Mesenchymal stem cell (in vitro differentiated cells and primary cell): ENCODE measurements at regions not wholly inside any gene's neighbourhood (a gene's known extent, or its start where the extent isn't known, plus 50 kb on each side); places are given as distances from the start of the nearest gene placed in this dataset.

Experiments used
- DNase-seq: peaks from one replicate; pipeline ENCODE4 v3.0.0-alpha.2; 2013
- H2AFZ ChIP-seq: one replicate; pipeline ENCODE4 v1.6.1; 2013; ENCODE audit warnings: low read depth, mild to moderate bottlenecking, control low read depth, inconsistent platforms, low read length, moderate library complexity
- H2AK5ac ChIP-seq: 2 replicates; pipeline ENCODE4 v1.6.1; 2013; ENCODE audit warnings: low read length, moderate library complexity, mild to moderate bottlenecking, inconsistent platforms; ENCODE audit not compliant: severe bottlenecking
- H2BK120ac ChIP-seq: one replicate; pipeline ENCODE4 v1.6.1; 2013; ENCODE audit warnings: low read depth, mild to moderate bottlenecking, inconsistent platforms, low read length, moderate library complexity
- H2BK12ac ChIP-seq, 2 experiments: one replicate each; pipeline ENCODE4 v1.6.1; 2013; ENCODE audit warnings: inconsistent platforms in 2 of 2, low read length in 2 of 2, mild to moderate bottlenecking in 2 of 2, moderate library complexity in 2 of 2, control low read depth in 1 of 2
- H2BK15ac ChIP-seq: one replicate; pipeline ENCODE4 v1.6.1; 2013; ENCODE audit warnings: mild to moderate bottlenecking, low read depth, inconsistent platforms; ENCODE audit not compliant: poor library complexity, severe bottlenecking
- H2BK5ac ChIP-seq: 2 replicates; pipeline ENCODE4 v1.6.1; 2013; ENCODE audit warnings: low read depth, mild to moderate bottlenecking, low read length, control low read depth, inconsistent platforms; ENCODE audit not compliant: poor library complexity, severe bottlenecking
- H3K14ac ChIP-seq, 2 experiments: one replicate each; pipeline ENCODE4 v1.6.1; 2013; ENCODE audit warnings: inconsistent platforms in 2 of 2, low read length in 2 of 2, control low read depth in 1 of 2, mild to moderate bottlenecking in 1 of 2, moderate library complexity in 1 of 2
- H3K18ac ChIP-seq, 2 experiments: one replicate each; pipeline ENCODE4 v1.6.1; 2013; ENCODE audit warnings: inconsistent platforms in 2 of 2, low read length in 2 of 2, control low read depth in 1 of 2, low read depth in 1 of 2, mild to moderate bottlenecking in 1 of 2
- H3K23ac ChIP-seq, 2 experiments: one replicate each; pipeline ENCODE4 v1.6.1; 2013; ENCODE audit warnings: inconsistent platforms in 2 of 2, low read length in 2 of 2, mild to moderate bottlenecking in 2 of 2, moderate library complexity in 2 of 2, control low read depth in 1 of 2
- H3K27ac ChIP-seq: 2 replicates; pipeline ENCODE4 v1.5.1; 2013; ENCODE audit warnings: mild to moderate bottlenecking, moderate library complexity, low read length, control low read depth, inconsistent platforms; ENCODE audit not compliant: poor library complexity, severe bottlenecking
- H3K27me3 ChIP-seq, 2 experiments: 2 replicates each; pipeline versions ENCODE4 v1.6.1 to v1.7.0; 2013; ENCODE audit warnings: low read length in 2 of 2, mild to moderate bottlenecking in 2 of 2, moderate library complexity in 2 of 2, control low read depth in 1 of 2, inconsistent platforms in 1 of 2; ENCODE audit not compliant: control insufficient read depth in 1 of 2, insufficient read depth in 1 of 2
- H3K36me3 ChIP-seq, 2 experiments: 2 replicates each; pipeline versions ENCODE4 v1.6.1 to v1.7.0; 2013; ENCODE audit warnings: low read length in 2 of 2, control low read depth in 1 of 2, inconsistent platforms in 1 of 2, low read depth in 1 of 2, mild to moderate bottlenecking in 1 of 2; ENCODE audit not compliant: insufficient read depth in 2 of 2, control insufficient read depth in 1 of 2
- H3K4ac ChIP-seq, 2 experiments: one replicate each; pipeline ENCODE4 v1.6.1; 2013; ENCODE audit warnings: inconsistent platforms in 2 of 2, low read length in 2 of 2, mild to moderate bottlenecking in 2 of 2, moderate library complexity in 2 of 2, control low read depth in 1 of 2, low read depth in 1 of 2
- H3K4me1 ChIP-seq: 2 replicates; pipeline ENCODE4 v1.6.1; 2013; ENCODE audit warnings: low read depth, low read length, control low read depth; ENCODE audit not compliant: control insufficient read depth, insufficient read depth
- H3K4me2 ChIP-seq: 2 replicates; pipeline ENCODE4 v1.6.1; 2013; ENCODE audit warnings: low read length, mild to moderate bottlenecking, inconsistent platforms; ENCODE audit not compliant: poor library complexity, severe bottlenecking
- H3K4me3 ChIP-seq, 2 experiments: 2 replicates each; pipeline versions ENCODE4 v1.5.1 to v1.7.0; 2013; ENCODE audit warnings: low read length in 2 of 2, mild to moderate bottlenecking in 2 of 2, control low read depth in 1 of 2, low read depth in 1 of 2; ENCODE audit not compliant: insufficient read depth in 1 of 2
- H3K79me1 ChIP-seq: replicated peaks from 2 replicates; pipeline ENCODE4 v1.6.1; 2013; ENCODE audit warnings: mild to moderate bottlenecking, control low read depth, low read length, inconsistent platforms; ENCODE audit not compliant: poor library complexity, severe bottlenecking
- H3K9ac ChIP-seq: 2 replicates; pipeline ENCODE4 v1.7.0; 2013; ENCODE audit warnings: mild to moderate bottlenecking, low read length, moderate library complexity
- H3K9me3 ChIP-seq: 2 replicates; pipeline ENCODE4 v1.7.0; 2013; ENCODE audit warnings: mild to moderate bottlenecking, low read length; ENCODE audit not compliant: control insufficient read depth
- H4K8ac ChIP-seq: one replicate; pipeline ENCODE4 v1.6.1; 2013; ENCODE audit warnings: inconsistent platforms, mild to moderate bottlenecking, low read length, moderate library complexity
- H4K91ac ChIP-seq: one replicate; pipeline ENCODE4 v1.6.1; 2013; ENCODE audit warnings: mild to moderate bottlenecking, low read length, inconsistent platforms
- WGBS: methylation state at CpG from one replicate; pipeline ENCODE4 v1.1.7; 2013; ENCODE audit warnings: mixed read lengths; 5-methylcytosine and 5-hydroxymethylcytosine counted together

- Histone ChIP-seq H3K4ac (no peak overlapping the region), H4K8ac (no peak overlapping the region)
Measured at GRCh38 chr16:59849716-59850115, 1115.6 kb upstream of the GOT2 start.

GRCh38 chr16:59848296-59848695, 1114.2 kb upstream of the GOT2 start:
- Histone ChIP-seq H4K8ac (no peak overlapping the region), H3K79me1 (no peaks in the 10 kb centered on the region), H3K36me3 (no peaks in the 10 kb centered on the region), H2AFZ (no peak overlapping the region), H2BK15ac (no peak overlapping the region), H3K9ac (no peak overlapping the region), H4K91ac (no peak overlapping the region), H3K4me1 (no peaks in the 10 kb centered on the region), H3K27ac (no peak overlapping the region), H2BK120ac (no peak overlapping the region), H2BK12ac (no peak overlapping the region), H3K27me3 (no peaks in the 10 kb centered on the region), H2AK5ac (no peak overlapping the region), H3K18ac (no peak overlapping the region), H3K4me2 (no peak overlapping the region), H2BK5ac (no peak overlapping the region), H3K4me3 (no peak overlapping the region), H3K9me3 (peaks cover 10% of the 10 kb centered on the region), H3K23ac (no peak overlapping the region), H3K4ac (no peak overlapping the region), H3K14ac (no peak overlapping the region)
- DNase-seq, result no peak

More at GRCh38 chr16:59849716-59850115, 1115.6 kb upstream of the GOT2 start:
- H2AK5ac ChIP-seq, result no peak overlapping the region
- H3K4me2 ChIP-seq, result no peak overlapping the region
- no peak for DNase-seq
- no peaks in the 10 kb centered on the region for H3K36me3 ChIP-seq
- H3K9me3 ChIP-seq, result no peaks in the 10 kb centered on the region
- H3K18ac ChIP-seq, result no peak overlapping the region
- H2AFZ ChIP-seq, result no peak overlapping the region
- no peaks in the 10 kb centered on the region for H3K27me3 ChIP-seq
- no peak overlapping the region for H2BK15ac ChIP-seq
- no peak overlapping the region for H3K14ac ChIP-seq
- H4K91ac ChIP-seq, result no peak overlapping the region
- H2BK120ac ChIP-seq, result no peak overlapping the region
- 50% methylated on average over 2 of the region's 4 CpGs for WGBS
- no peak overlapping the region for H3K23ac ChIP-seq
- H3K4me1 ChIP-seq, result no peaks in the 10 kb centered on the region
- no peak overlapping the region for H3K27ac ChIP-seq
- H3K9ac ChIP-seq, result no peak overlapping the region
- H2BK5ac ChIP-seq, result no peak overlapping the region
- H3K4me3 ChIP-seq, result no peak overlapping the region
- no peaks in the 10 kb centered on the region for H3K79me1 ChIP-seq
- H2BK12ac ChIP-seq, result no peak overlapping the region

GRCh38 chr16:59840169-59840568, 1106.1 kb upstream of the GOT2 start:
- Histone ChIP-seq H2BK5ac (no peak overlapping the region), H2AFZ (no peak overlapping the region), H4K8ac (no peak overlapping the region), H3K36me3 (no peaks in the 10 kb centered on the region), H3K4ac (no peak overlapping the region), H3K14ac (no peak overlapping the region), H3K27me3 (no peaks in the 10 kb centered on the region), H3K9me3 (peaks cover 23% of the 10 kb centered on the region), H3K4me2 (no peak overlapping the region), H3K79me1 (no peaks in the 10 kb centered on the region), H4K91ac (no peak overlapping the region), H2BK12ac (no peak overlapping the region), H3K27ac (no peak overlapping the region), H3K4me3 (no peak overlapping the region), H3K18ac (no peak overlapping the region), H3K9ac (no peak overlapping the region), H2BK120ac (no peak overlapping the region), H3K23ac (no peak overlapping the region), H2AK5ac (no peak overlapping the region), H2BK15ac (no peak overlapping the region), H3K4me1 (no peaks in the 10 kb centered on the region)
- WGBS, result 60% methylated on average over 1 of the region's 3 CpGs
- no peak for DNase-seq

DNA sequence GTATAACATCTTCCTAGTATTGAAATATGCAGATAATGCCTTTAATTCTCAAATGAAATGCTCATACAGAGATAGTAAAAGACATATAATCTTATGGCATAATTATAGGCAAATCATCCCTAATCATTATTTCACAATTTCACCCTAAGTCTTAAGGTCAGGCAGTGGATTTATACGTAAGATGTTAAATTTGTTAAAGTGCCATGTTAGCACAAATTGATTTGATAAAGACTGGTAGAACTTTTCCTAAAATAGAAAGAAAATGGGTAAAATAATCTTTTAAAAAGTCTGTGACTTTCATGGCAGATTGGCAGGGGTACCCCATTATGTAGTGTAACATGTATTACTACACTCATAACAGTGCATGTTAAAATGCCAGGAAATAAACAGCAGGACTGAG, 1092.7 kb upstream of the GOT2 start:
- no peaks in the 10 kb centered on the region for H3K9me3 ChIP-seq
- no peak overlapping the region for H3K14ac ChIP-seq
- H4K8ac ChIP-seq, result no peak overlapping the region
- no peak overlapping the region for H3K23ac ChIP-seq
- no peak overlapping the region for H2BK120ac ChIP-seq
- H2BK15ac ChIP-seq, result no peak overlapping the region
- H3K4me3 ChIP-seq, result no peak overlapping the region
- H3K27ac ChIP-seq, result no peak overlapping the region
- H2BK5ac ChIP-seq, result no peak overlapping the region
- H2AFZ ChIP-seq, result no peak overlapping the region
- H3K9ac ChIP-seq, result no peak overlapping the region
- no peaks in the 10 kb centered on the region for H3K36me3 ChIP-seq
- no peaks in the 10 kb centered on the region for H3K27me3 ChIP-seq
- no peak overlapping the region for H2BK12ac ChIP-seq
- no peak overlapping the region for H4K91ac ChIP-seq
- DNase-seq, result no peak
- H2AK5ac ChIP-seq, result no peak overlapping the region
- H3K4ac ChIP-seq, result no peak overlapping the region
- H3K4me1 ChIP-seq, result no peaks in the 10 kb centered on the region
- no peaks in the 10 kb centered on the region for H3K79me1 ChIP-seq
- no peak overlapping the region for H3K4me2 ChIP-seq
- 100% methylated on average over 1 of the region's 1 CpG for WGBS
- no peak overlapping the region for H3K18ac ChIP-seq
